Activated B cell treated with CpG ODN at 0.5 μM for 24 hours (primary cell): ENCODE measurements at regions not wholly inside any gene's neighbourhood (a gene's known extent, or its start where the extent isn't known, plus 50 kb on each side); places are given as distances from the start of the nearest gene placed in this dataset.

ENCODE experiments used
- ATAC-seq: fragments of 200-7000 bp; cut with Tn5 transposase; one replicate; pipeline ENCODE4 v1.10.0; 2021; ENCODE audit warnings: low read depth, mild to moderate bottlenecking, moderate library complexity
- CTCF ChIA-PET: fragments of 350-600 bp; sonication (Branson Sonifier 250); formaldehyde crosslinking; loops from one replicate; lab custom pipeline; 2021; ENCODE audit warnings: antibody characterized with exemption; lab: Charles Lee
- POLR2A ChIA-PET: fragments of 350-600 bp; sonication (Branson Sonifier 250); formaldehyde crosslinking; loops from one replicate; lab custom pipeline; 2021; ENCODE audit warnings: antibody characterized with exemption; lab: Charles Lee
- DNase-seq: peaks from one replicate; pipeline ENCODE4 v3.0.0; 2022
- H3K27ac Mint-ChIP-seq: one replicate; pipeline ENCODE4 v1.8.0; 2020; ENCODE audit warnings: mixed read lengths
- H3K27me3 Mint-ChIP-seq: one replicate; pipeline ENCODE4 v1.8.0; 2021; ENCODE audit warnings: mixed read lengths
- H3K36me3 Mint-ChIP-seq: one replicate; pipeline ENCODE4 v1.8.0; 2021; ENCODE audit warnings: low read depth, mixed read lengths
- H3K4me1 Mint-ChIP-seq: one replicate; pipeline ENCODE4 v1.8.0; 2021; ENCODE audit warnings: mixed read lengths
- H3K4me3 Mint-ChIP-seq: one replicate; pipeline ENCODE4 v1.8.0; 2020; ENCODE audit warnings: mild to moderate bottlenecking, mixed read lengths
- H3K9me3 Mint-ChIP-seq: one replicate; pipeline ENCODE4 v1.8.0; 2020; ENCODE audit warnings: mixed read lengths
- intact Hi-C: fragments of 100-400 bp; cut with micrococcal nuclease; formaldehyde crosslinking; loops from one replicate; pipeline ENCODE4 v1.15.1; 2024
- TF ChIP-seq, protein P1 (sequence below): fragments of 200-600 bp; IDR thresholded peaks from one replicate; pipeline ENCODE4 v1.8.0; 2022; ENCODE audit warnings: antibody characterized with exemption, mild to moderate bottlenecking

DNA sequence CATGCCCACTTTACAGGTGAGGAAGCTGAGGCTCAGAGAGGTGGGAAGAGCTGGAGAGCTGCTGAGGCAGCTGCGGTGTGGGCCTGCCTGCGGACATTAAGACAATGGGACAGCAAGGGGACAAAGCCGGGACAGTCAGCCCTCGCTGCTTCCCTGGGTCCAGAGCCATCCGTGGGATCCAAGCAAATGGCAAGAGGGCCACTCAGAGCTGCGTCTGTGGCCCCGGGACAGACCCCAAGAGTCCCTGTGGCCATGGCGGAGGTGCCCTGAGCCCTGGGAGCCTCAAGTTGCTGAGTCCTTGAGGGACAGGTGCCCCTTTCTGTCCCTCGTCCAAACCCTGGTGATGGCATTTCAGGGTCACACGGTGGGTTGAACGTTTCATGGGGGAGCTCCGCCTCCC, 191.9 kb downstream of the OLFM1 start:
- ATAC-seq, result no peak
- no peak overlapping the region for H3K4me3 Mint-ChIP-seq

DNA sequence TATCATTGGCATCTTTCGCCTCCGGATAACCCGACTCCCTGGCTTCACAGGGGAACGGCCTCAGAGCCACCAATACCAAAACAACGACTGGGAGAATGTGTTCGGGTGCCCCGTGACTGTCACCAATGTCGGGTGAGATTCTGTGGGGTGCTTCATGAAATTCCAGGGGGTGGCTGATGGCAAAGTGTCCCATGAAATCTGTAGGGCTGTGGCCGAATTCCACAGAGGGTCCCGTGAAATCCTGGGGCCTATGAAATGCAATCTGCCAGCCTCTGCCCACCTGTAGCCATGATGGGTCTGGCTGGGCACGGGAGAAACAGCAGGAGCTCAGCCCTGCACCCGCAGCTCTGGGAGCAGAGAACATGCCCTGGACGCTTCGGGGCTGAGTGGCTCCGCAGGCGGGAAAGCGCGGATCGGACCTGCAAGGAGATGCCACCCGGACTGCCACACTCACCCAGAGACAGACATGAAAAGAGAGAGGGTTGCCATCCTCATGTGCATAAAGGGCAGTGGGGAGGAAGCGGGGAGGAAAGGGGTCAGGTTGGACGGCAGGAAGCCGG, 192.4 kb downstream of the OLFM1 start:
- no peak for ATAC-seq

More for the DNA sequence above, 191.9 kb downstream of the OLFM1 start:
- Mint-ChIP-seq H3K27ac (no peak overlapping the region), H3K27me3 (peaks cover 8% of the 10 kb centered on the region), H3K36me3 (no peaks in the 10 kb centered on the region), H3K4me1 (no peaks in the 10 kb centered on the region), H3K9me3 (no peaks in the 10 kb centered on the region)
- ChIA-PET CTCF (no interaction called here), POLR2A (interaction anchor here (0.5 kb wide), 1 partner anchor 12 kb away, joined by 3 read pairs; no protein-coding TSS in a partner anchor)
- intact Hi-C loops, result no loop called here
- DNase-seq, result no peak
- TF ChIP-seq, protein P1, sequence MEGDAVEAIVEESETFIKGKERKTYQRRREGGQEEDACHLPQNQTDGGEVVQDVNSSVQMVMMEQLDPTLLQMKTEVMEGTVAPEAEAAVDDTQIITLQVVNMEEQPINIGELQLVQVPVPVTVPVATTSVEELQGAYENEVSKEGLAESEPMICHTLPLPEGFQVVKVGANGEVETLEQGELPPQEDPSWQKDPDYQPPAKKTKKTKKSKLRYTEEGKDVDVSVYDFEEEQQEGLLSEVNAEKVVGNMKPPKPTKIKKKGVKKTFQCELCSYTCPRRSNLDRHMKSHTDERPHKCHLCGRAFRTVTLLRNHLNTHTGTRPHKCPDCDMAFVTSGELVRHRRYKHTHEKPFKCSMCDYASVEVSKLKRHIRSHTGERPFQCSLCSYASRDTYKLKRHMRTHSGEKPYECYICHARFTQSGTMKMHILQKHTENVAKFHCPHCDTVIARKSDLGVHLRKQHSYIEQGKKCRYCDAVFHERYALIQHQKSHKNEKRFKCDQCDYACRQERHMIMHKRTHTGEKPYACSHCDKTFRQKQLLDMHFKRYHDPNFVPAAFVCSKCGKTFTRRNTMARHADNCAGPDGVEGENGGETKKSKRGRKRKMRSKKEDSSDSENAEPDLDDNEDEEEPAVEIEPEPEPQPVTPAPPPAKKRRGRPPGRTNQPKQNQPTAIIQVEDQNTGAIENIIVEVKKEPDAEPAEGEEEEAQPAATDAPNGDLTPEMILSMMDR, result no peak

DNA sequence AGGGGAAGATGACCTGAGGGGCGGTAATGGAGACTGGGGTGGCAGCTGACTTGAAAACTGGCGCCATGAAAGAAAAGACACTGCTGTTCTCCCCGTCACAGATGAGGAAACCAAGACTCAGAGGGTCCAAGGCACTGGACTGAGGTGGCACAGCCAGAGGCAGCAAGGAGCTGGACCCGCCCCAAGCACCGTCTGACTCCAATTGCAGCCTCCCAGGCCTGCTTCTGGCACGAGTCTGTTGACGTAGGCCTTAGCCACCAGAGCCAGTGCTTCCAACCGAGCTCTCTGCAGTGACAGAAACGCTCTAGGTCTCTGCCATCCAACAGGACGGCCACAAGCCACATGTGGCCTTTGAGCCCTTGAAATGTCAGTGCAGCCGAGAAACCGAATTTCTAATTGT, 193.2 kb downstream of the OLFM1 start:
- Mint-ChIP-seq H3K4me1 (no peaks in the 10 kb centered on the region), H3K27me3 (peaks cover 8% of the 10 kb centered on the region), H3K36me3 (no peaks in the 10 kb centered on the region), H3K9me3 (no peaks in the 10 kb centered on the region), H3K4me3 (no peak overlapping the region), H3K27ac (no peak overlapping the region)
- CTCF ChIA-PET, result no interaction called here
- no peak for ATAC-seq
- TF ChIP-seq, protein P1, result no peak
- DNase-seq, result no peak
- intact Hi-C loops, result no loop called here
- POLR2A ChIA-PET, result no interaction called here

More for the DNA sequence above, 192.4 kb downstream of the OLFM1 start:
- TF ChIP-seq, protein P1, result no peak
- no peak for DNase-seq
- H3K36me3 Mint-ChIP-seq, result no peaks in the 10 kb centered on the region
- no peak overlapping the region for H3K27ac Mint-ChIP-seq
- POLR2A ChIA-PET, result interaction anchor here (0.5 kb wide), 1 partner anchor 12 kb away, joined by 3 read pairs; no protein-coding TSS in a partner anchor
- no peaks in the 10 kb centered on the region for H3K4me1 Mint-ChIP-seq
- H3K27me3 Mint-ChIP-seq, result peaks cover 8% of the 10 kb centered on the region
- intact Hi-C loops, result no loop called here
- CTCF ChIA-PET, result no interaction called here
- H3K9me3 Mint-ChIP-seq, result no peaks in the 10 kb centered on the region
- no peak overlapping the region for H3K4me3 Mint-ChIP-seq

DNA sequence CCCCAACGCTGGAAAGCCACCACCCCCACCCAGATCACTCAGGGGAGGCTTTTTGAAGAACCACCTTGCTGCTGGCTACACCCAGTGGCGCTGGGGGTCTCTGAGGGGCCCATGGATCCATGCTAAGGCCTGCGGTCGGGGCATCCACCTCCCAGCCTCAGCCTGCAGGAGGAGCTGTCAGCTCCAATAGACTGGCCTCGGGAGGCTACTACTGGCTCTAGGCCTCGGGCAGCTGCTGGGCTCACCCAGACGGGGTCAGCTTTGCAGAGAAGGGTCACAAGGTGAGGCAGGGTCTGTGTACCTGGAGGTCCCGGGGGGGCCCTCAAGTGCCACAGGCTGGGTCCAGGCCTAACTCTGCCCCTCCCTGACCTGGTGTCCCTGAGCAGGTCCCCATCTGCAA, 193.7 kb downstream of the OLFM1 start:
- peaks cover 7% of the 10 kb centered on the region for H3K27me3 Mint-ChIP-seq
- ChIA-PET POLR2A (no interaction called here), CTCF (no interaction called here)
- no peaks in the 10 kb centered on the region for H3K4me1 Mint-ChIP-seq
- no peak overlapping the region for H3K27ac Mint-ChIP-seq
- H3K36me3 Mint-ChIP-seq, result no peaks in the 10 kb centered on the region
- DNase-seq (no peak), ATAC-seq (no peak)
- H3K9me3 Mint-ChIP-seq, result no peaks in the 10 kb centered on the region
- TF ChIP-seq, protein P1, result no peak
- H3K4me3 Mint-ChIP-seq, result no peak overlapping the region
- intact Hi-C loops, result no loop called here

DNA sequence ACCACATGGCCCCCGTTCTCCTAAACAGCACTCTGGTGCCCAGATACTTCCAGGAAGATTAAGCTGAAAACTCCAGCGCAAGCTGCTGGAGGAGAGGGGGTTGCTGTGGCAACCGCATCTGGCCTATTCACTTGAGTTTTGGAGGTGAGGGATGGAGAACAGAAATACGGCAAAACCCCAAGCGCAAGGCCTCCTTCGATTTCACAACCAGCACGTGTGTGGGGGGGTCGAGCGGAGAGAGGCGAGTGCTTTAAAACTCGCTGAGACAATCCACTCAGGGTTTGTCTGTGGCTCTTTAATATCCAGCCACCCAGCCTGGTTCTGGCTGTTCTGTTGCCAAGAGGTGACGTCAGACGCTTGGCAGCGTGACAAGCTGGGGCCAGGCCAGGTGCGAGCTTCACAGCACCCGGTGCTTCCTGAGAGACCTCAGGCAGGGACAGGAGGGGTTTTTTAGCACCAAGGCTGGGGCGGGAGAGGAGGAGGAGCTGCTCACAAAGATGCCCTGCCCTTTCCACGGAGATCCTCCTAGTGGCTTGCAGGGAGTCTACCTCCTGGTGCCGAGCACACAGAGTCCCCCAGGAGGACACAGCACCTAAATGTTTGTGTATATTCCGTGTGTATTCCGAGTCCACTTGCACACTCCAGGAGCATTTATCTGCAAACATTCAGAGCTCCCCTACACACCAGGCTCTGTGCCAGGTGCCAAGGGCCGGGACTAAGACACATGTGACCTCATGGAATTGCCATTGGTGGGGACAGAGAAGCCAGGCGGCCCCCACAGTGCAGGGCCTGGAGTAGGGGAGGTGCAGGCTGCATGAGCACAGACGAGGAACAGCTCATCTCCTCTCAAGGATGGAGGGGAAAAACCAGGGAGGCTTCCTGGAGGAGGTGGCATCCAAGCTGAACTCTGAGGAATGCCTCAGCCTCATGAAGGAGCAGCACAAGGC, 194.6 kb downstream of the OLFM1 start:
- Mint-ChIP-seq H3K27me3 (peaks cover 6% of the 10 kb centered on the region), H3K4me3 (no peak overlapping the region), H3K4me1 (no peaks in the 10 kb centered on the region), H3K27ac (no peak overlapping the region), H3K9me3 (no peaks in the 10 kb centered on the region), H3K36me3 (no peaks in the 10 kb centered on the region)
- ATAC-seq (no peak), DNase-seq (no peak)
- TF ChIP-seq, protein P1, result no peak
- intact Hi-C loops, result no loop called here
- ChIA-PET CTCF (no interaction called here), POLR2A (no interaction called here)
